ENCODE measurements at regions not wholly inside any gene's neighbourhood (a gene's known extent, or its start where the extent isn't known, plus 50 kb on each side); places are given as distances from the start of the nearest gene placed in this dataset.

DNA sequence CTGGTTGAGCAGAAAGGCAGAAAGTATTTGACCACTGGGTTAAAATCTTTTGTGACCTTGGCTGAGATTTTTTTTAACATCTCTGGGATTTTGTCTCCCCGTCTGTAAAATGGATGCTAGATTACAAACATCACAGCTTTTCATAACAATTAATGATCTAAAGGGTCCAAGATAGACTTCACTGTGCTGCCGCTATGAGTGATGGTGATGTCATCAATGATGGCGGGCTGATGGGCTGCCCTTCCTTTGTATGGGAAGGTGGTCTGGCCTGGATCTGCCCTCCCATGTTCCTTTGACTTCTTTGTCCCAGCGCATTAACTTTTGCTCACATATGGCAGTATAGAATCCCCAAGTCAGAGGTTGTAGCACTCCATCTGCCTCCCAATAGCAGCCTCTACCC lies 116.7 kb downstream of the IRX5 start:
- no peak for TF ChIP-seq CTCF (IDR thresholded peaks at IDR 0.05; ENCODE audit: control extremely low read depth, extremely low read depth, low read depth, missing control alignments)
- ChIA-PET CTCF (interaction anchor here (1.1 to 2.1 kb wide), 2 partner anchors 12 to 14 kb away, joined by 3 to 10 read pairs; no protein-coding TSS in a partner anchor), POLR2A (no interaction called here)
- DNase-seq (ENCODE audit: extremely low spot score), result no peak

GRCh38 chr16:55047903-55048497 lies 117.3 kb downstream of the IRX5 start:
- no peak for TF ChIP-seq CTCF (IDR thresholded peaks at IDR 0.05; ENCODE audit: control extremely low read depth, extremely low read depth, low read depth, missing control alignments)
- CTCF ChIA-PET, result interaction anchor here (2.1 kb wide), 1 partner anchor 13 kb away, joined by 10 read pairs; no protein-coding TSS in a partner anchor
- no peak for DNase-seq (ENCODE audit: extremely low spot score)
- POLR2A ChIA-PET, result no interaction called here

DNA sequence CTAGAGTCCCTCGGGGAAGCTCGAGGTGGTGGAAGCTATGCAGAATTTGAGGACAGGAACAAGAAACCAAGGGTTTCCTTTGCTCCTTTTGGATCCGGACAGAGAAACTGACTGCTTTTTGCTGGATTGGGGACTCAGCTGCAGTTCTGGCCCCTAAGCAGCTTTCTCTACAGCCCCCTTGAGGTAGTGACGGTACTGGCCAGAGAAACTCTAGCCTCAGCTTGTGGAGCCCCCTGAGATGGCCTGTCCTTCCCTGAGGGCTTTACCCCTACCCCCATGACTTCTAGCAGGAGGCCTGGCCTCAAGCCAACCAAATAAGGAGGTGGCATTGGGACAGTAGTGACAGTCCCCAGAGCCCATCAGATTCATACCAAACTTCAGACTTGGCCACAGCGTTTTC lies 118.1 kb downstream of the IRX5 start:
- POLR2A ChIA-PET, result no interaction called here
- TF ChIP-seq CTCF (IDR thresholded peaks at IDR 0.05; ENCODE audit: control extremely low read depth, extremely low read depth, low read depth, missing control alignments), result no peak
- no peak for DNase-seq (ENCODE audit: extremely low spot score)
- CTCF ChIA-PET, result interaction anchor here (2.1 kb wide), 1 partner anchor 13 kb away, joined by 10 read pairs; no protein-coding TSS in a partner anchor

- POLR2A ChIA-PET, result no interaction called here
These were observed 121.1 kb downstream of the IRX5 start for GRCh38 chr16:55051571-55052347.

GRCh38 chr16:55052348-55052734 lies 121.7 kb downstream of the IRX5 start:
- POLR2A ChIA-PET, result no interaction called here
- CTCF ChIA-PET, result interaction anchor here (1.5 to 1.6 kb wide), 2 partner anchors 17 kb away, joined by 4 to 5 read pairs; no protein-coding TSS in a partner anchor
- TF ChIP-seq CTCF (IDR thresholded peaks at IDR 0.05; ENCODE audit: control extremely low read depth, extremely low read depth, low read depth, missing control alignments), result no peak
- no peak for DNase-seq (ENCODE audit: extremely low spot score)

More at GRCh38 chr16:55051571-55052347, 121.1 kb downstream of the IRX5 start:
- no peak for DNase-seq (ENCODE audit: extremely low spot score)
- no peak for TF ChIP-seq CTCF (IDR thresholded peaks at IDR 0.05; ENCODE audit: control extremely low read depth, extremely low read depth, low read depth, missing control alignments)
- CTCF ChIA-PET, result interaction anchor here (1.5 kb wide), 1 partner anchor 17 kb away, joined by 4 read pairs; no protein-coding TSS in a partner anchor

DNA sequence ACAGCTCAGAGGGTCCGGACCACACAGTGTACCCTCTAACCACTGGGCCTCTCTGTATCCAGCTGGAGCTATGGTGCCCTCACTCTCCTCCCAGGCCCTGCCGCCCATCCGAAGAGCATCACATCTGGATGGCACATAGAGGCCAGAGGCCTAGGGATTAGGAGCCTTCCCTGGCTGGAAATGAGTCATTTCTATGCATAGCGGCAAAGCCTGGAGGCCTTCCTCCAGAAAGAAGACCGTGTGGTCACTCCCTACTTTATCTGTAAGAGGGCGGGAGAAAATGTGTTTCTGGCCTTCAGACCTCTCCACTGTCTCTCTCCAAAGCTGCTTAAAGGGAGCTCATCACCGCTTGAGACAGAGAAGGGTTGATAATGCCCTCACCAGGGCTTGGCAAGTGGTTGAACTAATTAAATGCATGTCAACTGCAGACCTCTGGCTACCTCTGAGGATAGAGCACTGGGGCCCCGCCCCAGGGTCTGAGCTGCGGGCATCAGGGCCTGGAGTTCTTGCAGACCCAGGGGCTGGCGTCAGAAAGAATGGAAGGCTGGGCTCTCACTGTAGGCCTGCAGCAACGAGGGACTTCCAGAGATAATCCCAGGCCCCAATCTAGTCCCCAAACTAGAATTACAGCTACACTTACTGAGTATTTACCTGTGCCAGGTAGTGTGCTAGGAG lies 122.2 kb downstream of the IRX5 start:
- TF ChIP-seq CTCF (IDR thresholded peaks at IDR 0.05; ENCODE audit: control extremely low read depth, extremely low read depth, low read depth, missing control alignments), result no peak
- ChIA-PET POLR2A (no interaction called here), CTCF (interaction anchor here (1.6 kb wide), 1 partner anchor 17 kb away, joined by 5 read pairs; no protein-coding TSS in a partner anchor)
- no peak for DNase-seq (ENCODE audit: extremely low spot score)
